ENCODE measurements at regions not wholly inside any gene's neighbourhood (a gene's known extent, or its start where the extent isn't known, plus 50 kb on each side); places are given as distances from the start of the nearest gene placed in this dataset.

DNA sequence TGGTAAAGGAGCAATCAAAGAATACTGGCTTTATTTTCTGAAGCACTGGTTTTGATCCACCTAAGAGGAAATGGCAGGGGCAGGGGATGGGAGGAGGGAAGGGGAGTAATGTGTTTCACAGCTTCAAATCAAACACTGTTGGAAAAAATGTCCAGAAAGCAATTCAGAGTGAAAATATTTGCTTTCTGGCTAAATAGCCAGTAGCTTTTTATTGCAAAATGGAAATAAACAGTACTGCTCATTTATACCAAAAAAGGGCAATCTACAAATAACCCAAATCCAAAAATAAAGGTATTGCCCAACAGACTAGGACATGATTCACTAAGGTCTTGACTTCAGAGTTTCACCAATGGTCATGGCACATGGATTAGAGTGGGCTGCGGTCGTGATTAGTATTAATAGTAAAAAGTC, 279.3 kb upstream of the THBS1 start:
- DNase-seq (ENCODE audit: extremely low spot score in 2 of 2): no peak
- no peaks in the 10 kb centered on the region for H3K9me3 ChIP-seq
- intact Hi-C loops (cut with DNase I): no loop called here
- no peaks in the 10 kb centered on the region for H3K36me3 ChIP-seq
- H3K4me3 ChIP-seq: no peak overlapping the region
- peaks cover 24% of the 10 kb centered on the region for H3K4me1 ChIP-seq
- peak in 1 of 2 donors; percentile 67 for TF ChIP-seq POLR2AphosphoS5 (IDR thresholded peaks at IDR 0.05; ENCODE audit: insufficient read depth in 1 of 2, low read depth in 1 of 2)
- TF ChIP-seq, protein P1, sequence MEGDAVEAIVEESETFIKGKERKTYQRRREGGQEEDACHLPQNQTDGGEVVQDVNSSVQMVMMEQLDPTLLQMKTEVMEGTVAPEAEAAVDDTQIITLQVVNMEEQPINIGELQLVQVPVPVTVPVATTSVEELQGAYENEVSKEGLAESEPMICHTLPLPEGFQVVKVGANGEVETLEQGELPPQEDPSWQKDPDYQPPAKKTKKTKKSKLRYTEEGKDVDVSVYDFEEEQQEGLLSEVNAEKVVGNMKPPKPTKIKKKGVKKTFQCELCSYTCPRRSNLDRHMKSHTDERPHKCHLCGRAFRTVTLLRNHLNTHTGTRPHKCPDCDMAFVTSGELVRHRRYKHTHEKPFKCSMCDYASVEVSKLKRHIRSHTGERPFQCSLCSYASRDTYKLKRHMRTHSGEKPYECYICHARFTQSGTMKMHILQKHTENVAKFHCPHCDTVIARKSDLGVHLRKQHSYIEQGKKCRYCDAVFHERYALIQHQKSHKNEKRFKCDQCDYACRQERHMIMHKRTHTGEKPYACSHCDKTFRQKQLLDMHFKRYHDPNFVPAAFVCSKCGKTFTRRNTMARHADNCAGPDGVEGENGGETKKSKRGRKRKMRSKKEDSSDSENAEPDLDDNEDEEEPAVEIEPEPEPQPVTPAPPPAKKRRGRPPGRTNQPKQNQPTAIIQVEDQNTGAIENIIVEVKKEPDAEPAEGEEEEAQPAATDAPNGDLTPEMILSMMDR (IDR thresholded peaks at IDR 0.05): no peak
- peak overlapping the region; percentile 60 for H3K27ac ChIP-seq
- no peaks in the 10 kb centered on the region for H3K27me3 ChIP-seq

DNA sequence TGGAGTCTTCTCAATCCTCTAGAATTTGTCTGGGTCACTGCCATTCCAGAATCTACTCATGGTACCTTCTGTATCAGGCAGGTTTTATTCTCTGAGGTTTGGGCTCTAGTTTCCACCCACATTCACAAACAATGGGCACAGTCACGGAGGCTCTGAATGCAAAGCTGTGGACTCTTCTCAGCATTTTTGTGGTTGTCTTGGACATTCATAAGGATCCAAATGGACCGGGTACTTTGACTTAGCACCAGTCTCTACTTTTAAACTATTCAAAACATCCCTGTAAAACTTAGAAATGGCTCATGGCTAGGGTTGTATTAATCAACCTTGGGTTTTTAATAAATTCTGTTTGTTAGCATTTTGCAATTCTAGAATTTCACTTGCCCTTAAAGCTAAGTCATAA, 277.9 kb upstream of the THBS1 start:
- Histone ChIP-seq H3K27me3 (no peaks in the 10 kb centered on the region), H3K4me1 (peaks cover 24% of the 10 kb centered on the region), H3K9me3 (no peaks in the 10 kb centered on the region), H3K27ac (no peak overlapping the region), H3K4me3 (no peak overlapping the region), H3K36me3 (no peaks in the 10 kb centered on the region)
- TF ChIP-seq POLR2A (IDR thresholded peaks at IDR 0.05) (no peak), POLR2AphosphoS5 (IDR thresholded peaks at IDR 0.05; ENCODE audit: insufficient read depth in 1 of 2, low read depth in 1 of 2) (no peak)
- TF ChIP-seq, protein P1 (IDR thresholded peaks at IDR 0.05): no peak
- DNase-seq (ENCODE audit: extremely low spot score in 2 of 2): no peak
- intact Hi-C loops (cut with DNase I): no loop called here

DNA sequence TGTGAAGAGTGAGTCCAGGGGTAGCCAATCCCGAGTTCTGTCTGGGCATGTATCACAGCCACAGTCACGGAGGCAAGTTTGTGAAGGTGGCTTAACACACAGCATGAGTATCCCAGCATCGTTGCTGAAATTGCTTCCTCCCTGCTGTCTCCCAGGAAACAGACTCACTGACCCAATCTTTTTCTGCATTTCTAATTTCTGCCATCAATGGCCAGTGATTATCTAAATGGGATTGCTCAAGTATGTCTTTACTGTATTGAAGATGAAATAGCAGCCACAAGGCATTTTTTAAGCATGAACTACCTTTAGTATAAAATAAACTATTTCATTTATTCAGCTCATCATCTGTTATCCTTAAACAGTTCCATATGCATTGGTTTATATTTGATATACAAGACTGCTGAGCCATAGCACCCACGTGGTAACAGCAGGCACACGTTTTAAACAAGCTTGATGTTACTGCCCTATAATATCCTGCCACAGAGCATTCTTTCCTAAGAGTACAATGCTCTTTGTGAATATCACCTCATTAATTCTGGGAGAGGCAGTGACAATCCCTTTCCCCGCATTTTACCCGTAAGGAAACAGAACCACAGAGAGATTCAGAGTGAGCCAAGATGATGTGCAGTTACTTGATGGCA, 276.6 kb upstream of the THBS1 start:
- Histone ChIP-seq H3K27ac (no peak overlapping the region), H3K27me3 (no peaks in the 10 kb centered on the region), H3K9me3 (no peaks in the 10 kb centered on the region), H3K4me1 (peaks cover 24% of the 10 kb centered on the region), H3K4me3 (no peak overlapping the region), H3K36me3 (no peaks in the 10 kb centered on the region)
- intact Hi-C loops (cut with DNase I): no loop called here
- DNase-seq (ENCODE audit: extremely low spot score in 2 of 2): no peak
- TF ChIP-seq POLR2A (IDR thresholded peaks at IDR 0.05): no peak
- TF ChIP-seq POLR2AphosphoS5 (IDR thresholded peaks at IDR 0.05; ENCODE audit: insufficient read depth in 1 of 2, low read depth in 1 of 2): no peak
- TF ChIP-seq, protein P1 (IDR thresholded peaks at IDR 0.05): no peak

DNA sequence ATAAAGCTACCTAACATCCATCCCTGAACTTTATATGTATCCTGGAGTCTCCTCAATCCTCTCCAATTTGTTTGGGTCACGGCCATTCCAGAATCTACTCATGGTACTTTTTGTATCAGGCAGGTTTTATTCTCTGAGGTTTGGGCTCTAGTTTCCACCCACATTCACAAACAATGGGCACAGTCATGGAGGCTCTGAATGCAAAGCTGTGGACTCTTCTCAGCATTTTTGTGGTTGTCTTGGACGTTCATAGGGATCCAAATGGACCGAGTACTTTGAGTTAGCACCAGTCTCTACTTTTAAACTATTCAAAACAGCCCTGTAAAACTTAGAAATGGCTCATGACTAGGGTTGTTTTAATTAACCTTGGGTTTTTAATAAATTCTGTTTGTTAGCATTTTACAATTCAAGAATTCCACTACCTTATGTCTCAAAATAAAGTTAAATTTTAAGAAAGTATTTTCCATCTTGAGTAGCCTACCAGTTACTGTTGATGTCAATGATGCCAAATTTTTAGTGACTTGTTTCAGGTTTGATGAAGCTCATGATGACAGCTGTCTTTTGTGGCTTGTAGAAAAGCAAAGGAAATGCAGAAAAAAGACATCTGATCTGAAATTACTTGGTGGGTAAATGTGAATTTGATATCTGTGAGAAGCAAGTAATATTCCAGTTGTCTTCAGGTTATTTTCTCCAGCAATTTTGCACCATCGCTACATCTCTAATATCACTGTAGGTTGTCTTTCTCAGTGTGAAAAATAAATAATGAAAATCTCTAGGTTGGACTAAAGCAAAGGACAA, 275.7 kb upstream of the THBS1 start:
- no peak overlapping the region for H3K4me3 ChIP-seq
- no peaks in the 10 kb centered on the region for H3K36me3 ChIP-seq
- intact Hi-C loops (cut with DNase I): no loop called here
- DNase-seq (ENCODE audit: extremely low spot score in 2 of 2): no peak
- H3K27me3 ChIP-seq: no peaks in the 10 kb centered on the region
- H3K4me1 ChIP-seq: peaks cover 24% of the 10 kb centered on the region
- H3K27ac ChIP-seq: no peak overlapping the region
- H3K9me3 ChIP-seq: no peaks in the 10 kb centered on the region
- no peak for TF ChIP-seq POLR2AphosphoS5 (IDR thresholded peaks at IDR 0.05; ENCODE audit: insufficient read depth in 1 of 2, low read depth in 1 of 2)
- TF ChIP-seq POLR2A (IDR thresholded peaks at IDR 0.05): no peak
- TF ChIP-seq, protein P1 (IDR thresholded peaks at IDR 0.05): no peak

DNA sequence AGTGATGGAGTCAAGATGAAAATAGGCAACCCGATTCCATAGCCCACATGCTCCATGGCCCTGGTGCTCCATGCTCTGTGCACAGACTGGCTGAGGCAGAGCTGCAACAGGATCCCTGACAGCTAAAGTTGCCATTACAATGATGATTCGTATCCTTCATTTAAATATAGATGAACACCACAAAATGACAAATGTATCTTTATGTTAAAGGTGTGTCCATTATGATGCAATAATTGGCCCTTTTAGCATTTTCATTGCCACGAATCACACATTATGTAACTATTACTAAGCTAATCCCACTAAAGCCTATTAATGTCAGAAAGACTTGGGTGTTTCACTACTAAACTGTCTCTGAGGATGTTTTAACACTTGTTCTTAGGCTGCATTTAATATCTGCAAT, 270.2 kb upstream of the THBS1 start:
- H3K36me3 ChIP-seq: no peaks in the 10 kb centered on the region
- no peak for DNase-seq (ENCODE audit: extremely low spot score in 2 of 2)
- H3K4me3 ChIP-seq: no peak overlapping the region
- no peaks in the 10 kb centered on the region for H3K9me3 ChIP-seq
- H3K27ac ChIP-seq: no peak overlapping the region
- intact Hi-C loops (cut with DNase I): no loop called here
- TF ChIP-seq, protein P1 (IDR thresholded peaks at IDR 0.05): no peak
- peak in 1 of 2 donors; percentile 81 for TF ChIP-seq POLR2AphosphoS5 (IDR thresholded peaks at IDR 0.05; ENCODE audit: insufficient read depth in 1 of 2, low read depth in 1 of 2)
- H3K4me1 ChIP-seq: no peaks in the 10 kb centered on the region
- H3K27me3 ChIP-seq: no peaks in the 10 kb centered on the region

Data from vagina (tissue), 2 donors.